ENCODE measurements at regions not wholly inside any gene's neighbourhood (a gene's known extent, or its start where the extent isn't known, plus 50 kb on each side); places are given as distances from the start of the nearest gene placed in this dataset.

GRCh38 chr1:219550201-219550600, 62.7 kb downstream of the ZC3H11B start (continued):
- no peak for TF ChIP-seq FOXP4 (CRISPR knock-in tag; IDR thresholded peaks at IDR 0.05)
- TF ChIP-seq SMAD3 (CRISPR knock-in tag; IDR thresholded peaks at IDR 0.05; ENCODE audit: borderline replicate concordance) = no peak
- TF ChIP-seq PRDM15 (CRISPR knock-in tag; IDR thresholded peaks at IDR 0.05) = no peak
- no peak for TF ChIP-seq GABPB1 (CRISPR knock-in tag; IDR thresholded peaks at IDR 0.05)
- TF ChIP-seq ZNF396 (CRISPR knock-in tag; IDR thresholded peaks at IDR 0.05; ENCODE audit: borderline replicate concordance) = no peak

- Mint-ChIP-seq H3K27ac (no peak overlapping the region), H3K4me1 (peaks cover 12% of the 10 kb centered on the region), H3K36me3 (peaks cover 4% of the 10 kb centered on the region), H3K9me3 (0 out of 2 replicates have a peak, but pooled peaks cover 12% of the 10 kb centered on the region), H3K4me3 (no peak overlapping the region), H3K27me3 (ENCODE audit: low read depth) (no peaks in the 10 kb centered on the region)
- TF ChIP-seq ZNF425 (CRISPR knock-in tag; conservative IDR thresholded peaks at IDR 0.05) = no peak
- TF ChIP-seq GRHL2 (CRISPR knock-in tag; IDR thresholded peaks at IDR 0.05; ENCODE audit: insufficient replicate concordance, severe bottlenecking) = no peak
- no peak for TF ChIP-seq E2F1 (CRISPR knock-in tag; IDR thresholded peaks at IDR 0.05)
- no peak for TF ChIP-seq ZNF317 (CRISPR knock-in tag; IDR thresholded peaks at IDR 0.05; ENCODE audit: borderline replicate concordance, low read depth)
- TF ChIP-seq NR2C2 (CRISPR knock-in tag; IDR thresholded peaks at IDR 0.05) = no peak
- TF ChIP-seq CREB1 (CRISPR knock-in tag; IDR thresholded peaks at IDR 0.05) = no peak
- TF ChIP-seq FOXP4 (CRISPR knock-in tag; IDR thresholded peaks at IDR 0.05) = no peak
- no peak for TF ChIP-seq ZSCAN18 (CRISPR knock-in tag; IDR thresholded peaks at IDR 0.05)
- TF ChIP-seq AR (CRISPR knock-in tag; IDR thresholded peaks at IDR 0.05) = no peak
- no peak for TF ChIP-seq RELA (CRISPR knock-in tag; IDR thresholded peaks at IDR 0.05; ENCODE audit: borderline replicate concordance)
- no peak for ATAC-seq
- ChIA-PET CTCF (no interaction called here), POLR2A (no interaction called here)
- no peak for DNase-seq (ENCODE audit: low spot score)
Measured at GRCh38 chr1:219549215-219549614, 63.7 kb downstream of the ZC3H11B start.
